ENCODE measurements at regions not wholly inside any gene's neighbourhood (a gene's known extent, or its start where the extent isn't known, plus 50 kb on each side); places are given as distances from the start of the nearest gene placed in this dataset.

- TF ChIP-seq CTCF (IDR thresholded peaks at IDR 0.05) (no peak), POLR2A (IDR thresholded peaks at IDR 0.05) (no peak)
Observed at GRCh38 chr5:5857396-5857795, 434.9 kb downstream of the ICE1 start.
